ENCODE measurements at regions not wholly inside any gene's neighbourhood (a gene's known extent, or its start where the extent isn't known, plus 50 kb on each side); places are given as distances from the start of the nearest gene placed in this dataset.

DNA sequence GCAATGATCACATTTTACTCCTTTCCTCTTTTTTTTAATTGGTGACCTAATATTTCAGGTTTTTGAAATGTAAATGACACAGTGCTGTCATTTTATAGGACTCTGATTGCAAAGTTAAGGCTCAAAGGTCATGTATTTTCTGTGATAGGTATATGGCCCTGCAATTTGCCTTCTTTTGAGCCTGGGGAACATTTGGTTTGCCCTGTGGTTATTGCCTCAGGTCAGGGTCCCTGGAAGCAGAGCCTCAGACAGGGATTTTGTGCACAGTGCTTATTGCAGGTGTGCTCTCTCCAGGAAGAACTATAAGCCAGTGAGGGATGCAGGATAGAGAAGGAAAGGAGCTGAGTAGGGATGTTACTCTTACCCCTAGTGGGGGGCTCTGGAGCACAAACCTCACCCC, 229.3 kb upstream of the ECI2 start:
- no peaks in the 10 kb centered on the region for H3K36me3 ChIP-seq
- no peaks in the 10 kb centered on the region for H3K27me3 ChIP-seq
- no peaks in the 10 kb centered on the region for H3K4me1 ChIP-seq
- no peaks in the 10 kb centered on the region for H3K9me3 ChIP-seq
- intact Hi-C loops (cut with DNase I; ENCODE audit: low total_unique reads): no loop called here
- DNase-seq: no peak
- no peak overlapping the region for H3K4me3 ChIP-seq
- no peak overlapping the region for H3K27ac ChIP-seq
- no peak for TF ChIP-seq POLR2A (IDR thresholded peaks at IDR 0.05)
- TF ChIP-seq, protein P1, sequence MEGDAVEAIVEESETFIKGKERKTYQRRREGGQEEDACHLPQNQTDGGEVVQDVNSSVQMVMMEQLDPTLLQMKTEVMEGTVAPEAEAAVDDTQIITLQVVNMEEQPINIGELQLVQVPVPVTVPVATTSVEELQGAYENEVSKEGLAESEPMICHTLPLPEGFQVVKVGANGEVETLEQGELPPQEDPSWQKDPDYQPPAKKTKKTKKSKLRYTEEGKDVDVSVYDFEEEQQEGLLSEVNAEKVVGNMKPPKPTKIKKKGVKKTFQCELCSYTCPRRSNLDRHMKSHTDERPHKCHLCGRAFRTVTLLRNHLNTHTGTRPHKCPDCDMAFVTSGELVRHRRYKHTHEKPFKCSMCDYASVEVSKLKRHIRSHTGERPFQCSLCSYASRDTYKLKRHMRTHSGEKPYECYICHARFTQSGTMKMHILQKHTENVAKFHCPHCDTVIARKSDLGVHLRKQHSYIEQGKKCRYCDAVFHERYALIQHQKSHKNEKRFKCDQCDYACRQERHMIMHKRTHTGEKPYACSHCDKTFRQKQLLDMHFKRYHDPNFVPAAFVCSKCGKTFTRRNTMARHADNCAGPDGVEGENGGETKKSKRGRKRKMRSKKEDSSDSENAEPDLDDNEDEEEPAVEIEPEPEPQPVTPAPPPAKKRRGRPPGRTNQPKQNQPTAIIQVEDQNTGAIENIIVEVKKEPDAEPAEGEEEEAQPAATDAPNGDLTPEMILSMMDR (IDR thresholded peaks at IDR 0.05): no peak
- TF ChIP-seq EP300 (IDR thresholded peaks at IDR 0.05): no peak
- no peak for TF ChIP-seq POLR2AphosphoS5 (IDR thresholded peaks at IDR 0.05)

DNA sequence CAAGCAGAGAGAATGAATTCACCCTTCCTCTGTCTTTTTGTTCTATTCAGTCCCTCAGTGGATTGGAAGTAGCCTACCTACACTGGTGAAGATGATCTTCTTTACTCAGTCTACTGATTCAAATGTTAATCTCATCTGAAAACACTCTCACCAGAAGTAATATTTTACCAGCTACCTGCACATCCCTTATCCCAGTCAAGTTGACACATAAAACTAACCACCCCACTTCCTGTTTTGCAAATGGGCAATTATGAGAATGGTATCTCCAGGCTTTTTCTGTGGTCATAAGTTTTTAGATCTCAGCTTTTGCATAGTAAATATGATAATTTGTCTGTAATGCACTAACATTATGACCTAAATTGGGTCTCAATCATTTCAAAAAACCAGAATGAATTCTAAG, 228.8 kb upstream of the ECI2 start:
- H3K27me3 ChIP-seq: no peaks in the 10 kb centered on the region
- no peak overlapping the region for H3K4me3 ChIP-seq
- H3K9me3 ChIP-seq: no peaks in the 10 kb centered on the region
- H3K4me1 ChIP-seq: peaks cover 0 to 3% (median 2%) of the 10 kb centered on the region in 4 donors
- TF ChIP-seq, protein P1 (IDR thresholded peaks at IDR 0.05): no peak
- TF ChIP-seq POLR2A (IDR thresholded peaks at IDR 0.05) (no peak), POLR2AphosphoS5 (IDR thresholded peaks at IDR 0.05) (no peak)
- no peak for DNase-seq
- no peaks in the 10 kb centered on the region for H3K36me3 ChIP-seq
- no peak overlapping the region for H3K27ac ChIP-seq
- intact Hi-C loops (cut with DNase I; ENCODE audit: low total_unique reads): no loop called here

GRCh38 chr6:4363656-4364055, 228.3 kb upstream of the ECI2 start:
- WGBS, 5 donors: 70 to 75% (median 74%) methylated on average over 6 of the region's 6 CpGs
- TF ChIP-seq POLR2AphosphoS5 (IDR thresholded peaks at IDR 0.05) (no peak), POLR2A (IDR thresholded peaks at IDR 0.05) (no peak), EP300 (IDR thresholded peaks at IDR 0.05) (no peak)
- TF ChIP-seq, protein P1 (IDR thresholded peaks at IDR 0.05): no peak
- intact Hi-C loops (cut with DNase I; ENCODE audit: low total_unique reads): no loop called here

GRCh38 chr6:4362326-4362725, 227.0 kb upstream of the ECI2 start:
- 83 to 87% (median 86%) methylated on average over 4 of the region's 4 CpGs for WGBS, 5 donors
- H3K27ac ChIP-seq: no peak overlapping the region
- H3K9me3 ChIP-seq: no peaks in the 10 kb centered on the region
- no peaks in the 10 kb centered on the region for H3K36me3 ChIP-seq
- H3K4me3 ChIP-seq: no peak overlapping the region
- TF ChIP-seq EP300 (IDR thresholded peaks at IDR 0.05) (no peak), POLR2AphosphoS5 (IDR thresholded peaks at IDR 0.05) (no peak), POLR2A (IDR thresholded peaks at IDR 0.05) (no peak)
- TF ChIP-seq, protein P1 (IDR thresholded peaks at IDR 0.05): no peak
- H3K27me3 ChIP-seq: no peaks in the 10 kb centered on the region
- DNase-seq: no peak
- intact Hi-C loops (cut with DNase I; ENCODE audit: low total_unique reads): no loop called here
- H3K4me1 ChIP-seq: peaks cover 0 to 12% (median 10%) of the 10 kb centered on the region in 4 donors

More at GRCh38 chr6:4363656-4364055, 228.3 kb upstream of the ECI2 start:
- no peak for DNase-seq
- no peaks in the 10 kb centered on the region for H3K36me3 ChIP-seq
- H3K27me3 ChIP-seq: no peaks in the 10 kb centered on the region
- H3K4me1 ChIP-seq: peaks cover 0 to 7% (median 5%) of the 10 kb centered on the region in 4 donors
- H3K27ac ChIP-seq: no peak overlapping the region
- no peaks in the 10 kb centered on the region for H3K9me3 ChIP-seq
- no peak overlapping the region for H3K4me3 ChIP-seq

All from stomach (tissue), 8 donors.